D721Med (cell line): ENCODE measurements at regions not wholly inside any gene's neighbourhood (a gene's known extent, or its start where the extent isn't known, plus 50 kb on each side); places are given as distances from the start of the nearest gene placed in this dataset.

Experiments used
- DNase-seq: peaks from one replicate; pipeline ENCODE4 v3.0.0; 2011; ENCODE audit warnings: low spot score; ENCODE audit not compliant: insufficient read length
- FAIRE-seq: peaks from 2 replicates; lab custom pipeline; 2011; peaks lifted over from hg19 to GRCh38; lab: Jason Lieb, UNC
- TF ChIP-seq, protein P1 (sequence below): IDR thresholded peaks from 2 replicates; pipeline ENCODE4 v1.5.1; 2012; ENCODE audit warnings: mild to moderate bottlenecking, control low read depth; ENCODE audit not compliant: insufficient read depth; ENCODE audit errors: missing control alignments

DNA sequence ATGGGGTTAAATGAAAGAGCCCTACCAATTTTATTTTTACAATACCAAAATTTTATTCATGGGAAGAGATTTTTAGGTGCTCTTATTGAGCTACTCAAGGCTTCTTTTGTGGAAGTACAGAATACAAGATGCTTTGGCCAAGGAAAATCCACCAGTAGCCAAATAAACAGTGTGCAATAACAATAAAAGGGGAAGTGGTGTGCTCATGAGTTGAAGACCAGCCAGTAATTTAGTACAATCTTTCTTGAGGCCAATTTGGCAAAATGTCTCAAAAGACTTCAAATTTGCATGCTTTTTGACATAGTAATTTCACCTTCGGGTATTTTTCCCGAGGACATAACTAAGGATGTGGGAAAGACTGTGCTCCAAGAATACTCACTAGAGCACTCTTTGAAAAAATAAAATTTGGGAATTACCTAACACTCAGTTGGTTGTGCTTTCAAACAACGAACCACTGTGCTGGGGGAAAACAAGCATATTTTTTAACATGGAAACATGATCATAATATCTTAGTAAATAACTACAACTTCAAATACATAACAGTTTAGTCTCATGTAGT is 294.0 kb downstream of the DIPK2A start:
- TF ChIP-seq, protein P1, sequence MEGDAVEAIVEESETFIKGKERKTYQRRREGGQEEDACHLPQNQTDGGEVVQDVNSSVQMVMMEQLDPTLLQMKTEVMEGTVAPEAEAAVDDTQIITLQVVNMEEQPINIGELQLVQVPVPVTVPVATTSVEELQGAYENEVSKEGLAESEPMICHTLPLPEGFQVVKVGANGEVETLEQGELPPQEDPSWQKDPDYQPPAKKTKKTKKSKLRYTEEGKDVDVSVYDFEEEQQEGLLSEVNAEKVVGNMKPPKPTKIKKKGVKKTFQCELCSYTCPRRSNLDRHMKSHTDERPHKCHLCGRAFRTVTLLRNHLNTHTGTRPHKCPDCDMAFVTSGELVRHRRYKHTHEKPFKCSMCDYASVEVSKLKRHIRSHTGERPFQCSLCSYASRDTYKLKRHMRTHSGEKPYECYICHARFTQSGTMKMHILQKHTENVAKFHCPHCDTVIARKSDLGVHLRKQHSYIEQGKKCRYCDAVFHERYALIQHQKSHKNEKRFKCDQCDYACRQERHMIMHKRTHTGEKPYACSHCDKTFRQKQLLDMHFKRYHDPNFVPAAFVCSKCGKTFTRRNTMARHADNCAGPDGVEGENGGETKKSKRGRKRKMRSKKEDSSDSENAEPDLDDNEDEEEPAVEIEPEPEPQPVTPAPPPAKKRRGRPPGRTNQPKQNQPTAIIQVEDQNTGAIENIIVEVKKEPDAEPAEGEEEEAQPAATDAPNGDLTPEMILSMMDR: no peak
- FAIRE-seq: no peak
- no peak for DNase-seq

DNA sequence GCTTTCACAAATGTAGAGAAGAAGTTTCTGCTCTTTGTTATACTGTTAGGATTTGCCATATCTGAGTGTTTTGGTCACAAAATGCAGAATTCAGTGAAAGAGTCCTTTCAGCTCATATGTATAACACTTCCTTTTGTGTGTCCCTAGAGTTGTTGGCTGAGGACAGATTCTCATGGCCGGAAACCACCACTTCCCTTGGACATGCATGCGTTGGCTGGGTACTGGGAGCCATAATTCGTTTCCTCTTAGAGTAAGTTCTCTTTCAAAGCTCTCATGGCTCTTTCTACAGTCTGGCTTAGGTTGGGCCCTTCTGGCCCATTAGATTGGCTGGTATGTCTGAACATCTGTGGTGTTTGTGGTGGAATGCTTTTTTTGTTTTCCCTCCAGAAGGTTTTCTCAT is 298.5 kb downstream of the DIPK2A start:
- TF ChIP-seq, protein P1: no peak
- DNase-seq: no peak
- no peak for FAIRE-seq

DNA sequence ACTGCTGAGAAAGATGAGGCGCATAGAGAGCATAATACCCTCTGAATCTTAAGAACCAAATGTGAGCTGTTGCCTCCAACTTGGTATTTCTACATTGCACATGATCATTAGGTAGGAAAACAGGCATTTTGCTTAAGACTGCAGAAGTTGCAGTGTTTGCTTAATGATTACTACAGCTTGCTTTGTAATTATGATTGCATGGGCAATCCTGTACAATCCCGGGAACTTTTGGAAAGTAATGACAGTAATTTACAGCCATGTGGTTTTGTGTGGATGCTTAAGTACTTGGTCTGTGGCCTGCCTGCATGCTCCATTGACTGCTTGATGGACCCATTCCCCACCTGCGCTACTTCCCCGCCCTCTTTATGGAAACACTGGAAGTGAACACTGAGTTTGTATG is 301.1 kb downstream of the DIPK2A start:
- TF ChIP-seq, protein P1: no peak
- DNase-seq (no peak), FAIRE-seq (no peak)

DNA sequence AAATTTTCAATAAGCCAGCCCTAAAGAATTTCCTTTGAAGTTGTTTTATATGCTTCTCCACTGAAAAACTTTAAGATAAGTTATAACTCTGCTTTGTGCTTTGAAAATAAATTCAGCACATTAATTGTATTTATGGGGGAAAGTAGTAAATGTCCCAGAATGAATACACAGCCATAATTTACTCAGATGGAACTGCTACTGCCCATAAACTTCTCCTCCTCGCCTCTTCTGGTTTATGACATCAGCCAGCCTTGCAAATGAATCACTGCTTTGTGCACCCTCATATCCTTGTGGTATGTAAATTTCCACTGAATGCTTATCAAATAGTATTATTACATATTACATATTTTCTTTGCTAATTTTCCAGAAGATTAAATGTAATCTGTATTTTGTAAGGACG is 302.0 kb downstream of the DIPK2A start:
- no peak for DNase-seq
- TF ChIP-seq, protein P1: no peak
- no peak for FAIRE-seq

DNA sequence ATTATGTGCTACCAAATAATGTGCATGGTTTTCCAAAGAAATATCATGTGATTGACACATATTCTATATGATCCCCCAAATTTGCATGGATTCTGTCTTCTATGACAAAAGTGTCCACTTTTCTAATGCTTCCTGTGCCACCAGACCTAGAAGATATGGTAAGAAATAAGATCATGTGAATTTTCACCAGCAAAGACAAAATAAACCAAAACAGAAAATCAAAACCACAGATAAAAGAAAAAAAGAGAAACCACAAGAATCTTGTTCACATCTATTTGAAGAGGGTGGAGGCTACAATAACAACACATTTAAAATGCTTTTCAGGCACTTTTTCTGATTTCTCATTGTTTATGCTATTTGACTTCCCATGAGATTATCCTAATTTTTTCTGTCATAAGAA is 303.4 kb downstream of the DIPK2A start:
- TF ChIP-seq, protein P1: no peak
- no peak for FAIRE-seq
- no peak for DNase-seq

DNA sequence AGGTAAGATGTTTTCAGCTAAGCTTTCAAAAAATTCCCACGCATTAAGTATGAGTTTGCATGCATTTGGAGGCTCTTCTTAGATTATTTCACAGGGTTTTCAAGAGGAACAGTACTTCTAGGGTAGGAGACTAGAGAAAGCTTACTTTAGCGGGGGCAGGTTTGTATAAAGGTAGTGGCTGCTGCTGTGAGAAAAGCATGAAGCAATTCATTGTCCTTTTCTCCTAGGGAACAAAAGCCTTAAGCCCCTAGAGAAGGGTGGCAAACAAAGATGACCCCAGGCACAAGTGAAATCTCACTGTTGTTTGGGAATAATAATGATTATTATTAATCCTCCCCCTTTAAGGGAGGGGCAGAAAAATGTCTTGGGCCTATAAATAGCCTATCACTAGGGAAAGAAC is 310.7 kb downstream of the DIPK2A start:
- FAIRE-seq (no peak), DNase-seq (no peak)
- TF ChIP-seq, protein P1: no peak

DNA sequence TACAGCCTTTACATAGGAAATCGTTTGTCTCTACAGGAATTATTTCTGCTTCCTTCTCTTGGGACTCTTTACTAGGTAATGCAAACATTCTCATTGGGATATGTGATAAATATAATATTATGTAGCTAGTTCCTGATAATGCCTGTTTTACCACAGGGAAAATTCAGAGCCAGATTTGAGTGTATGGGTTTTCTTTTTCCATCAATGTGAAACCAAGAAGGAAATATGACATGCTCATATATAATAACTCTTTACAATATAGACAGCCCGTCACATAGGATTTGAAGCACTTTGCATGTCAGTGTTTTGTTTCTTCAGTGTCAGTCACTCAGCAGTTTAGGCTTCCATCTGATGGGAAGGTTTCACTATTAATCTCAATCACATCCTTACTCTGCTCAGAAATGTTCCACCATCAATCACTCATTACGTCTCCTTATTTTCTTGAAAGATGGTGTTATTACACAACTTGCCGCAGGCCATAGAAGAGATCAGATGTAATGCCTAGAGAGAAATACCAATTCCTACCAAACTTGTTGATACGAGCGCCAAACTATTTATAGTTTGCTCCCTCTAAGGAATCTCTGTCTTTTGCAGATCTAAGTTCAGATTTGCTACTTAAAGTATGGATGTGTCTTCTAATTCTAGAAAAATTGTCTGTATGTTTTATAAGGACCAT is 314.8 kb downstream of the DIPK2A start:
- no peak for FAIRE-seq

More for the DNA sequence above, 314.8 kb downstream of the DIPK2A start:
- DNase-seq: no peak
- TF ChIP-seq, protein P1: no peak
